ENCODE measurements at regions not wholly inside any gene's neighbourhood (a gene's known extent, or its start where the extent isn't known, plus 50 kb on each side); places are given as distances from the start of the nearest gene placed in this dataset.

DNA sequence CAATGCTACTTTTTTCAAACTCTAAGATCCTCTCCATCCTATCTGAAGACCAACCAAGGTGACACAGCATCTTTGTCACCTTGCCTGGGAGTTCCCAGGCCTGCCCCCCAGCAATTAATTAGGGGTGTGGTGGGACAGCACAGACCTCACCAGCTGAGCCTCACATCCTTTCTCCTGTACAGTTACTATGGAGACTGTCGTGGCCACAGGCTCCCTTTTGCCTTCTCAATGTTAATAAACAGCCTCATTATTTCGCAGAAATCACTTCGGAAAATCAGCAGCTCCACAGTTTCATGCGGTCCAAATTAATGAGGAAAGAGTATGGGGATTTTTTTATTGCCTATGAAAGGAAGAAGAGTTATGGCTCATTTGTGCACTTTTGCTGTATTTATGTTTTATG, 378.3 kb downstream of the NPHP4 start:
- DNase-seq (ENCODE audit: low read depth, low spot score) (no peak), ATAC-seq (no peak), FAIRE-seq (no peak)
- Histone ChIP-seq H3K27ac (ENCODE audit: control insufficient read depth, insufficient read depth) (no peak overlapping the region), H3K4me2 (ENCODE audit: control insufficient read depth, insufficient read depth) (no peak overlapping the region), H3K79me2 (ENCODE audit: control insufficient read depth, insufficient read depth, low read length) (no peaks in the 10 kb centered on the region), H3K27me3 (replicated peaks in 1 of 2; ENCODE audit: control insufficient read depth in 2 of 2, insufficient read depth in 2 of 2, low read length in 1 of 2) (no peaks in the 10 kb centered on the region; a peak in 1 of 4 replicates), H3K4me1 (ENCODE audit: control insufficient read depth, insufficient read depth, low read length) (no peaks in the 10 kb centered on the region), H3K36me3 (ENCODE audit: control insufficient read depth in 2 of 2, insufficient read depth in 2 of 2, low read length in 1 of 2) (no peaks in the 10 kb centered on the region), H3K4me3 (no peak overlapping the region), H3K9ac (ENCODE audit: control insufficient read depth, insufficient read depth, low read length) (no peak overlapping the region), H4K20me1 (ENCODE audit: control insufficient read depth, insufficient read depth) (no peaks in the 10 kb centered on the region), H3K9me3 (replicated peaks; ENCODE audit: control insufficient read depth, insufficient read depth, low read length) (no peaks in the 10 kb centered on the region; the same call in 2 of the 3 replicates), H2AFZ (ENCODE audit: control insufficient read depth, low read depth, low read length) (no peak overlapping the region)
- ChIA-PET CTCF (no interaction called here), POLR2A (no interaction called here), RAD21 (ENCODE audit: unreplicated experiment) (no interaction called here), SMC1A (ENCODE audit: uncharacterized antibody, unreplicated experiment) (no interaction called here)
- no TSS peak for BruUV-seq (replicated peaks)
- intact Hi-C loops (cut with micrococcal nuclease; ENCODE audit: unreplicated experiment) (no loop called here), in situ Hi-C loops (cut with MboI) (no loop called here)
- 44% methylated on average over 4 of the region's 4 CpGs for WGBS (ENCODE audit: insufficient coverage, insufficient replicate concordance, low lambda C conversion rate, missing lambda C conversion rate)
- no peak for TF ChIP-seq MYC (IDR thresholded peaks at IDR 0.05; ENCODE audit: insufficient read depth, insufficient read length, insufficient replicate concordance, low read length, severe bottlenecking)
- no peak for TF ChIP-seq RELA (IDR thresholded peaks at IDR 0.05; ENCODE audit: borderline replicate concordance, partially characterized antibody)
- no peak for TF ChIP-seq RB1 (IDR thresholded peaks at IDR 0.05; ENCODE audit: borderline replicate concordance)
- no peak for TF ChIP-seq SPI1 (IDR thresholded peaks at IDR 0.05; ENCODE audit: borderline replicate concordance, insufficient read depth, low read depth, low read length)
- TF ChIP-seq KAT2A (conservative IDR thresholded peaks at IDR 0.05; ENCODE audit: control insufficient read depth, low read depth, low read length) = no peak
- no peak for TF ChIP-seq FOXK2 (IDR thresholded peaks at IDR 0.05)
- no peak for TF ChIP-seq ZNF24 (IDR thresholded peaks at IDR 0.05)
- no peak for TF ChIP-seq IRF5 (IDR thresholded peaks at IDR 0.05; ENCODE audit: borderline replicate concordance)
- no peak for TF ChIP-seq IKZF1 (conservative IDR thresholded peaks at IDR 0.05)
- no peak for TF ChIP-seq TCF7 (IDR thresholded peaks at IDR 0.05; ENCODE audit: borderline replicate concordance)
- TF ChIP-seq KDM1A (IDR thresholded peaks at IDR 0.05; ENCODE audit: borderline replicate concordance) = no peak
- TF ChIP-seq USF2 (IDR thresholded peaks at IDR 0.05; ENCODE audit: borderline replicate concordance, low read depth, low read length) = no peak
- no peak for TF ChIP-seq ZBED1 (IDR thresholded peaks at IDR 0.05; ENCODE audit: borderline replicate concordance)
- TF ChIP-seq CHD1 (IDR thresholded peaks at IDR 0.05; ENCODE audit: low read depth, low read length) = no peak
- TF ChIP-seq TARDBP (IDR thresholded peaks at IDR 0.05; ENCODE audit: borderline replicate concordance) = no peak
- TF ChIP-seq POLR2AphosphoS2 (IDR thresholded peaks at IDR 0.05; ENCODE audit: low read depth, low read length) = no peak
- no peak for TF ChIP-seq PAX8 (IDR thresholded peaks at IDR 0.05)
- TF ChIP-seq SIX5 (IDR thresholded peaks at IDR 0.05; ENCODE audit: low read depth, low read length, severe bottlenecking) = no peak
- no peak for TF ChIP-seq NBN (IDR thresholded peaks at IDR 0.05)
- TF ChIP-seq, protein P1, sequence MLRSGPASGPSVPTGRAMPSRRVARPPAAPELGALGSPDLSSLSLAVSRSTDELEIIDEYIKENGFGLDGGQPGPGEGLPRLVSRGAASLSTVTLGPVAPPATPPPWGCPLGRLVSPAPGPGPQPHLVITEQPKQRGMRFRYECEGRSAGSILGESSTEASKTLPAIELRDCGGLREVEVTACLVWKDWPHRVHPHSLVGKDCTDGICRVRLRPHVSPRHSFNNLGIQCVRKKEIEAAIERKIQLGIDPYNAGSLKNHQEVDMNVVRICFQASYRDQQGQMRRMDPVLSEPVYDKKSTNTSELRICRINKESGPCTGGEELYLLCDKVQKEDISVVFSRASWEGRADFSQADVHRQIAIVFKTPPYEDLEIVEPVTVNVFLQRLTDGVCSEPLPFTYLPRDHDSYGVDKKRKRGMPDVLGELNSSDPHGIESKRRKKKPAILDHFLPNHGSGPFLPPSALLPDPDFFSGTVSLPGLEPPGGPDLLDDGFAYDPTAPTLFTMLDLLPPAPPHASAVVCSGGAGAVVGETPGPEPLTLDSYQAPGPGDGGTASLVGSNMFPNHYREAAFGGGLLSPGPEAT (IDR thresholded peaks at IDR 0.05; ENCODE audit: low read depth) = no peak
